Naive thymus-derived CD4-positive, alpha-beta T cell (primary cell): ENCODE measurements at regions not wholly inside any gene's neighbourhood (a gene's known extent, or its start where the extent isn't known, plus 50 kb on each side); places are given as distances from the start of the nearest gene placed in this dataset.

Source experiments
- ATAC-seq: fragments of 150-1000 bp; cut with Tn5 transposase; 2 replicates; pipeline ENCODE4 v1.10.0; 2021; ENCODE audit warnings: mild to moderate bottlenecking, moderate library complexity
- CTCF ChIA-PET: fragments of 350-600 bp; sonication (Branson Sonifier 250); formaldehyde crosslinking; loops from one replicate; lab custom pipeline; 2021; ENCODE audit warnings: antibody characterized with exemption; lab: Charles Lee
- POLR2A ChIA-PET: fragments of 350-600 bp; sonication (Branson Sonifier 250); formaldehyde crosslinking; loops from one replicate; lab custom pipeline; 2021; ENCODE audit warnings: antibody characterized with exemption, inconsistent platforms; lab: Charles Lee
- DNase-seq, 9 donors: peaks; one replicate each; pipeline versions ENCODE4 v3.0.0 to v3.0.0-alpha.2; 2020 to 2022; ENCODE audit warnings: mixed read lengths in 1 of 9
- H3K27ac ChIP-seq: one replicate; pipeline ENCODE4 v1.7.0; 2013; ENCODE audit warnings: mild to moderate bottlenecking, low read depth, low read length, moderate library complexity
- H3K27me3 ChIP-seq, 2 donors: one replicate each; pipeline ENCODE4 v1.7.0; 2013; ENCODE audit warnings: low read length in 2 of 2, mild to moderate bottlenecking in 2 of 2, moderate library complexity in 2 of 2; ENCODE audit not compliant: control insufficient read depth in 2 of 2, insufficient read depth in 2 of 2
- H3K36me3 ChIP-seq, 3 experiments: 1 replicate in 2 of 3; 2 replicates in 1 of 3; pipeline ENCODE4 v1.7.0; 2013; ENCODE audit warnings: low read length in 3 of 3, mild to moderate bottlenecking in 3 of 3, moderate library complexity in 1 of 3; ENCODE audit not compliant: insufficient read depth in 3 of 3, control insufficient read depth in 2 of 3
- H3K4me1 ChIP-seq, 2 donors: one replicate each; pipeline ENCODE4 v1.7.0; 2013; ENCODE audit warnings: low read length in 2 of 2, mild to moderate bottlenecking in 2 of 2, moderate library complexity in 1 of 2; ENCODE audit not compliant: control insufficient read depth in 2 of 2, insufficient read depth in 2 of 2
- H3K4me3 ChIP-seq: 2 replicates; pipeline ENCODE4 v1.7.0; 2013; ENCODE audit warnings: mild to moderate bottlenecking, low read length
- H3K9me3 ChIP-seq, 3 experiments: 1 replicate in 2 of 3; 2 replicates in 1 of 3; pipeline ENCODE4 v1.7.0; 2013; ENCODE audit warnings: low read length in 3 of 3; ENCODE audit not compliant: control insufficient read depth in 2 of 3
- H3K27ac Mint-ChIP-seq, 9 donors: one replicate each; pipeline ENCODE4 v1.8.0; 2020 to 2022; ENCODE audit warnings: mixed read lengths in 9 of 9, mild to moderate bottlenecking in 8 of 9, moderate library complexity in 5 of 9, inconsistent platforms in 2 of 9
- H3K27me3 Mint-ChIP-seq, 5 donors: one replicate each; pipeline ENCODE4 v1.8.0; 2021 to 2022; ENCODE audit warnings: mixed read lengths in 5 of 5, mild to moderate bottlenecking in 1 of 5
- H3K36me3 Mint-ChIP-seq, 5 donors: one replicate each; pipeline ENCODE4 v1.8.0; 2020 to 2022; ENCODE audit warnings: mixed read lengths in 5 of 5, mild to moderate bottlenecking in 3 of 5, inconsistent platforms in 1 of 5
- H3K4me1 Mint-ChIP-seq, 7 donors: one replicate each; pipeline ENCODE4 v1.8.0; 2020 to 2022; ENCODE audit warnings: mixed read lengths in 7 of 7, mild to moderate bottlenecking in 3 of 7, inconsistent platforms in 1 of 7
- H3K4me3 Mint-ChIP-seq, 10 donors: one replicate each; pipeline ENCODE4 v1.8.0; 2020 to 2022; ENCODE audit warnings: mild to moderate bottlenecking in 10 of 10, mixed read lengths in 10 of 10, moderate library complexity in 6 of 10, inconsistent platforms in 2 of 10
- H3K9me3 Mint-ChIP-seq, 11 donors: one replicate each; pipeline ENCODE4 v1.8.0; 2020 to 2022; ENCODE audit warnings: mixed read lengths in 11 of 11, mild to moderate bottlenecking in 4 of 11, inconsistent platforms in 1 of 11, moderate library complexity in 1 of 11
- intact Hi-C, 2 donors: fragments of 100-400 bp; cut with micrococcal nuclease; formaldehyde crosslinking; loops; one replicate each; pipeline ENCODE4 v1.15.1; 2023

DNA sequence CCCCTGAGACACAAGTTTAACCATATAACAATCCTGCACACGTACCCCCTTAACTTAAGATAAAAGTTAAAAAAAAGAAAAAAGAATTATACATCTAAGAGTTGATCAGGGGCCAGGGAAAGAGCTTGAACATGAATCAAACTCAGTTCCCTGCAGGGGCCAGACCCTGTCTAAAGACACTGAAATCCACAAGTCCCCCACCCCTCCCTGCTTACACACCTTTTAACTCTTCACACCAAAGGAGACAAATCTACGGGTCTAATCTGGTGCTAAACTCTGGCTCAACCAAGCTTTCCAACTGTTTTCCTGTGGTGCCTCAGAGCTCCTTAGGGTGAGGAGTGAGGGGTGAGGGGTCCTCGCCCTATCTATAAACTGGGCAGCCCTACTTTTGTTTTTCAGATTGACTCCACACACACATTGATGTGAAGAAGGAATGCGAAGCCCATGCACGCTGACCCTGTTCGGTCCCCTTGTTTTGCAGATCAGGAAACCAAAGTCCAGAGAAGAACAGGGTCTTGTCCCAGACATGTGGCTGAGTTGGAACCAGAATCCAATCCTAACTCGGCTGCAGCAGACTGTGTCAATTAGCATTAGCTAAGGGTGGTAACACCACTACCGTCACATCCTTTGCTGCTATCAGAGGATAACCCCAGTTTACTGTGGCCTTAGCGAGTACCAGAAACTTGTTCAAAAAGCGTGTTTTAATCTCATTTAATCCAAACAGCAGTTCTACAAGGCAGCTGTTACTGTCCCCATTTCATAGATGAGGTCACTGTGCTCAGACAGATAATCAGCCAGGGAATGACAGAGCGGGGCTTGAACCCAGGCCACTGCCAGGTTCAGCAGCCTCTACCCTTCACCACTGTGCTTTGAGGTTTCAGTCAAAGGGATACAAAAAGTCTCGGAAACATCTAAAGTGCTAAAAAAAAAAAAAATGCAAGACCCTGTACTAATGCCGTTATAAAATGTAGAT is 145.2 kb upstream of the SYT13 start:
- CTCF ChIA-PET: no interaction called here
- POLR2A ChIA-PET: no interaction called here
- no peak overlapping the region for H3K27ac Mint-ChIP-seq
- no peaks in the 10 kb centered on the region for H3K9me3 ChIP-seq
- intact Hi-C loops: no loop called here
- no peaks in the 10 kb centered on the region for H3K36me3 Mint-ChIP-seq
- ATAC-seq (no peak), DNase-seq (no peak)
- no peaks in the 10 kb centered on the region for H3K4me1 Mint-ChIP-seq
- H3K27me3 Mint-ChIP-seq: peaks cover 9 to 44% (median 21%) of the 10 kb centered on the region in 5 donors
- peaks cover 0 to 2% (median 0%) of the 10 kb centered on the region in 11 donors for H3K9me3 Mint-ChIP-seq
- H3K4me3 ChIP-seq: no peak overlapping the region
- H3K36me3 ChIP-seq: no peaks in the 10 kb centered on the region
- no peak overlapping the region for H3K27ac ChIP-seq
- no peaks in the 10 kb centered on the region for H3K27me3 ChIP-seq
- H3K4me1 ChIP-seq: no peaks in the 10 kb centered on the region
- H3K4me3 Mint-ChIP-seq: no peak overlapping the region

DNA sequence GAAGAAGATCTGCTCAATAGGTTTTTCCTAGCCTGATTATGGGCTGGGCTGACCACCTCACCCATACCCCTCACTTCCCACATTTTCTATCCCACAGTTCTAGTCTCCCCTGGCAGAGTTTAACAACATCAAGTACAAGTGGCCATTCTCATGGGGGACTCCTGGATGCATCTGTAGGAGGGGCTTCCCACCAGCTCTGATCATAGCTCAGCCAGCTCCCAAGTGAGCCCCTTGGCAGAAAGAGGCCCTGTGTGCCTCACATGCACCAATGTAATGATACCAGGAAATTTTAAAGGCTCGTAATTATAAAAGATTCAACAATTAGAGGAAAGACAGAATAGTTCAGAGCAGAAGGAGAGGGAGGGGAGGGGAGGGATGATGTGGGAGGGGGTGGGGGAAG is 144.2 kb upstream of the SYT13 start:
- Histone ChIP-seq H3K9me3 (no peaks in the 10 kb centered on the region), H3K4me1 (no peaks in the 10 kb centered on the region), H3K36me3 (no peaks in the 10 kb centered on the region), H3K27ac (no peak overlapping the region), H3K27me3 (no peaks in the 10 kb centered on the region), H3K4me3 (no peak overlapping the region)
- H3K36me3 Mint-ChIP-seq: no peaks in the 10 kb centered on the region
- DNase-seq (no peak), ATAC-seq (no peak)
- ChIA-PET POLR2A (no interaction called here), CTCF (no interaction called here)
- H3K9me3 Mint-ChIP-seq: peaks cover 0 to 1% (median 0%) of the 10 kb centered on the region in 11 donors
- peaks cover 7 to 45% (median 18%) of the 10 kb centered on the region in 5 donors for H3K27me3 Mint-ChIP-seq
- no peak overlapping the region for H3K27ac Mint-ChIP-seq
- no peak overlapping the region for H3K4me3 Mint-ChIP-seq
- intact Hi-C loops: no loop called here
- no peaks in the 10 kb centered on the region for H3K4me1 Mint-ChIP-seq

DNA sequence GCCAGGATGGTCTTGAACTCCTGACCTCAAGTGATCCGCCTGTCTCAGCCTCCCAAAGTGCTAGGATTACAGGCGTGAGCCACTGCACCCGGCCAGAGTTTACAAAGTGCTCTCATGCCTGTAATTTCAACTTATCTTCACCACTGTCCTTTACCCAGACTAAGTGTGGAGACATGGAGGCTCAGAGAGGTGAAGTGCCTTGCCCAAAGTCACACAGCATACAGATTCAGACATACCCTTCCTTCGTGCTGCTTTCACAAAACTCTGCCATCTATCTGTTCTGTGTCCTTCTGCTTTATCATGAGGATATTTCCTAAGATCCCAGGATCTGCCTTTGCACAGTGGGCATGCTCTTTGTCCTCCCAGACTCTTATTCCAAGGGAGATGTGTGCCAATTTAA is 143.6 kb upstream of the SYT13 start:
- intact Hi-C loops: no loop called here
- no peaks in the 10 kb centered on the region for H3K9me3 ChIP-seq
- H3K4me1 ChIP-seq: no peaks in the 10 kb centered on the region
- H3K4me3 ChIP-seq: no peak overlapping the region
- CTCF ChIA-PET: no interaction called here
- H3K27ac Mint-ChIP-seq: no peak overlapping the region
- H3K9me3 Mint-ChIP-seq: peaks cover 0 to under 1% (median 0%) of the 10 kb centered on the region in 11 donors
- H3K27ac ChIP-seq: no peak overlapping the region
- no peak for ATAC-seq
- H3K36me3 Mint-ChIP-seq: no peaks in the 10 kb centered on the region
- no peak for DNase-seq
- POLR2A ChIA-PET: no interaction called here
- no peaks in the 10 kb centered on the region for H3K4me1 Mint-ChIP-seq
- H3K4me3 Mint-ChIP-seq: no peak overlapping the region
- peaks cover 4 to 45% (median 24%) of the 10 kb centered on the region in 5 donors for H3K27me3 Mint-ChIP-seq
- H3K36me3 ChIP-seq: no peaks in the 10 kb centered on the region
- no peaks in the 10 kb centered on the region for H3K27me3 ChIP-seq

DNA sequence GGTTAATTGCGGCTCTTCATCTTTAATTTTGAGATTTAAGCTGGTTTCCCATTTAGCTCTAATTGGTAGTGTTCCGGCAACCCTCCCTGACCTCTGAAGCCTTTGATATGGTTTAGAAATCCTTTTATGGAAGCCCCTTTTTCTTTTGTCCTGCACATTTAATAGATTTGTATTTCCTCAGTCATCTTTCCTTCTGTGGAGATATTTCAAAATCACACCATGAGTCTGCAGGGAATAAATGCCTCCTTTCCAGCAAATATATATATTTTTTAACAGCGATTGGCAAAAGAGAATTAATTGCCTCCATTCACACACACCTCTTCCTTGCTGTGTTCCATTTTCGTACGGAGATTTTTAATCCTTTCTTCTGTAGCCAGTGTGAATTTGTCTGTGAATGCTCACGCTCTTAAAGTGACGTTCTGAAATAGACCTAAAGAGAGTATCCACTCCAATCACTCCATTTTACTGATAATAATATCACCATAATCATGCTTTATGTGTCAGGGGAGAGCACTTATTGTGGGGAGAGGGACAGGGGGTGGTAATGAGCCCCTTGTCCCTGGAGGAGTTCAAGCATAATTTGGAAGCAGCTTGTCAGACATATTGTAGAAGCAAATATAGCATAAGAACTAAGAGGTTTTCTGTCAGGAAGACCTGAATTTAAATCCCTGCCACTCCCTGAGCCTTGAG is 142.5 kb upstream of the SYT13 start:
- ChIA-PET CTCF (no interaction called here), POLR2A (no interaction called here)
- intact Hi-C loops: no loop called here
- Mint-ChIP-seq H3K9me3 (peaks cover 0 to 1% (median 0%) of the 10 kb centered on the region in 11 donors), H3K36me3 (no peaks in the 10 kb centered on the region), H3K27me3 (peaks cover 6 to 43% (median 24%) of the 10 kb centered on the region in 5 donors), H3K27ac (no peak overlapping the region), H3K4me3 (no peak overlapping the region), H3K4me1 (no peaks in the 10 kb centered on the region)
- no peak overlapping the region for H3K27ac ChIP-seq
- DNase-seq (no peak), ATAC-seq (no peak)
- no peaks in the 10 kb centered on the region for H3K27me3 ChIP-seq
- H3K36me3 ChIP-seq: no peaks in the 10 kb centered on the region
- no peak overlapping the region for H3K4me3 ChIP-seq
- no peaks in the 10 kb centered on the region for H3K9me3 ChIP-seq
- no peaks in the 10 kb centered on the region for H3K4me1 ChIP-seq

DNA sequence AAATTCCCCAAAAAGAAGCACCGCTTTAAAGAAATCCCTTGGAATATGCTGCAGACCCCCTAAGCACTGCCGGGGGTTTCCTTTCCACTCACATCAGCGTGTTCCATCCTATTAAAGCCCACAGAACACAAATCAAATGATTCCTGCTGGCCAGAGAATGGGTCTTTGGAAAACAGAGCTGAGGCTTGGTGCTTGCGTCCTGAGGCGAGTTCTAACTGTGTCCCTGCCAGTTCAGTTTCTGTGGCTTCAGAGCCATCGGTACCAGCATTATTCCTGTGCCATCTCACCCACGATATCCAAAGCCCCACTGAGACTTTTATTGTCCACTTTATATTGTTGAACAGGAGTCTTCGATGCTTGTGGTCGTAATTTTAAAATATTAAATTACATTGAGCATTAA is 142.0 kb upstream of the SYT13 start:
- Histone ChIP-seq H3K4me1 (no peaks in the 10 kb centered on the region), H3K27me3 (no peaks in the 10 kb centered on the region), H3K4me3 (no peak overlapping the region), H3K36me3 (no peaks in the 10 kb centered on the region), H3K27ac (no peak overlapping the region), H3K9me3 (no peaks in the 10 kb centered on the region)
- Mint-ChIP-seq H3K27ac (no peak overlapping the region), H3K4me3 (no peak overlapping the region), H3K4me1 (no peaks in the 10 kb centered on the region), H3K36me3 (no peaks in the 10 kb centered on the region), H3K27me3 (peaks cover 6 to 38% (median 24%) of the 10 kb centered on the region in 5 donors), H3K9me3 (peaks cover 0 to 1% (median 0%) of the 10 kb centered on the region in 11 donors)
- POLR2A ChIA-PET: no interaction called here
- intact Hi-C loops: no loop called here
- ATAC-seq: no peak
- CTCF ChIA-PET: no interaction called here
- DNase-seq: no peak

DNA sequence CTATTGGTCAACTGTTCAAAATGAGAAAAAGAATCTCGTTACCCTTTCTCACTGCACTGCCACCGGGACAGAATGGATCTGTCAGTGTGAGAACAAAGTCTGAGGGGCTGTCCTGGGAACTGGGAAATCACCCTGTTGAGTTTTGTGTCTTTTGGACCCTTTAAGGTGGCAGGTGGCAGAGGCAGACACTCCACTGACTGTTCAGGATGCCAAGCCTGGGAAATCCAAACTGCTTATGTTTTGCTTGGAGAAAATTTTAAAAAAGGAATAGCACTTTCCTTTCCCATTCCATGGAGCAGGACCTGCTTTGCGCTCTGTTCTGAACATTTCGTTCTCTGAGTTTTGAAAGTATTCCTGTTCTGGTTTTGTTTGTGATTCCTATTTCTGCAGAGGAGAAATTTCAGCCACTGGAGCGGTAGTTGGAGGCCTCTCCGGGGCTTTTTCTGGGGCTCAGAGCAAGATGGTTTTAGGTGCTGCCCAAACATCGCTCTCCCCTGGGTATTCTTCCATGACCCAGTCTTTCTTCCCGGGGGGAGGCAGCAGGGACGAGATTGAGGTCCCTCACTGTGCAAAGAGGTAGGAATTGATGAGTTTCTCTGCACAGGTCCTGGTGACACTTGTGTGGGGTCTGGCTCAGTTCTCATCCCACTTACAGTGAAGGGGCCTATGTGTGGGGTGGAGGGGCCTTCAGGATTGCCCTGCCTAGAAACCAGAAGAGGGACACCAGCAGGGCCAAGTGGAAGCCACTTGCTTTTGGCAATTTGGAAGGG is 138.5 kb upstream of the SYT13 start:
- Mint-ChIP-seq H3K4me3 (no peak overlapping the region), H3K36me3 (no peaks in the 10 kb centered on the region), H3K27me3 (peaks cover 6 to 29% (median 22%) of the 10 kb centered on the region in 5 donors), H3K27ac (no peak overlapping the region), H3K4me1 (no peaks in the 10 kb centered on the region), H3K9me3 (peaks cover 0 to 6% (median 0%) of the 10 kb centered on the region in 11 donors)
- DNase-seq (no peak), ATAC-seq (no peak)
- Histone ChIP-seq H3K36me3 (no peaks in the 10 kb centered on the region), H3K4me1 (no peaks in the 10 kb centered on the region), H3K4me3 (no peak overlapping the region), H3K9me3 (peaks cover 0 to 3% (median 0%) of the 10 kb centered on the region in 3 experiments), H3K27ac (no peak overlapping the region), H3K27me3 (no peaks in the 10 kb centered on the region)
- CTCF ChIA-PET: no interaction called here
- POLR2A ChIA-PET: no interaction called here
- intact Hi-C loops: no loop called here
